Muscle layer of colon (tissue), 2 donors: ENCODE measurements at regions not wholly inside any gene's neighbourhood (a gene's known extent, or its start where the extent isn't known, plus 50 kb on each side); places are given as distances from the start of the nearest gene placed in this dataset.

Experiments
- H3K27ac ChIP-seq: one replicate; pipeline ENCODE4 v1.7.0; 2013; ENCODE audit warnings: low read depth, mild to moderate bottlenecking, low read length, moderate library complexity
- H3K27me3 ChIP-seq, 2 donors: one replicate each; pipeline ENCODE4 v1.7.0; 2013; ENCODE audit warnings: low read length in 2 of 2, mild to moderate bottlenecking in 2 of 2; ENCODE audit not compliant: insufficient read depth in 2 of 2, control insufficient read depth in 1 of 2
- H3K36me3 ChIP-seq: one replicate; pipeline ENCODE4 v1.7.0; 2013; ENCODE audit warnings: mild to moderate bottlenecking, low read length; ENCODE audit not compliant: insufficient read depth
- H3K4me1 ChIP-seq: one replicate; pipeline ENCODE4 v1.7.0; 2013; ENCODE audit warnings: mild to moderate bottlenecking, low read length; ENCODE audit not compliant: insufficient read depth
- H3K4me3 ChIP-seq, 2 donors: one replicate each; pipeline ENCODE4 v1.7.0; 2013; ENCODE audit warnings: low read length in 2 of 2, low read depth in 1 of 2, mild to moderate bottlenecking in 1 of 2, moderate library complexity in 1 of 2
- H3K9ac ChIP-seq: one replicate; pipeline ENCODE4 v1.7.0; 2013; ENCODE audit warnings: low read length
- H3K9me3 ChIP-seq: one replicate; pipeline ENCODE4 v1.7.0; 2013; ENCODE audit warnings: mild to moderate bottlenecking, low read length
- donor health status: abdominal sarcoma.
- donor health status: Adenocarcinoma of cecum.

GRCh38 chr5:143957455-143957854 lies 145.5 kb downstream of the HMHB1 start:
- H3K27ac ChIP-seq, result no peak overlapping the region
- no peaks in the 10 kb centered on the region for H3K36me3 ChIP-seq
- H3K4me1 ChIP-seq, result no peaks in the 10 kb centered on the region

GRCh38 chr5:143962201-143962600 lies 150.2 kb downstream of the HMHB1 start:
- Histone ChIP-seq H3K36me3 (no peaks in the 10 kb centered on the region), H3K9me3 (no peaks in the 10 kb centered on the region), H3K27me3 (no peaks in the 10 kb centered on the region), H3K27ac (no peak overlapping the region), H3K4me1 (no peaks in the 10 kb centered on the region), H3K4me3 (no peak overlapping the region), H3K9ac (no peak overlapping the region)

More at GRCh38 chr5:143957455-143957854, 145.5 kb downstream of the HMHB1 start:
- Histone ChIP-seq H3K9ac (no peak overlapping the region), H3K27me3 (no peaks in the 10 kb centered on the region), H3K4me3 (no peak overlapping the region), H3K9me3 (no peaks in the 10 kb centered on the region)

- Histone ChIP-seq H3K4me3 (no peak overlapping the region), H3K27ac (no peak overlapping the region), H3K27me3 (no peaks in the 10 kb centered on the region), H3K9me3 (no peaks in the 10 kb centered on the region), H3K9ac (no peak overlapping the region), H3K36me3 (no peaks in the 10 kb centered on the region), H3K4me1 (no peaks in the 10 kb centered on the region)
Observed at GRCh38 chr5:143964919-143965318, 153.0 kb downstream of the HMHB1 start.

GRCh38 chr5:143966280-143966679 lies 154.3 kb downstream of the HMHB1 start:
- no peak overlapping the region for H3K4me3 ChIP-seq
- no peak overlapping the region for H3K27ac ChIP-seq
- H3K27me3 ChIP-seq, result no peaks in the 10 kb centered on the region
- no peaks in the 10 kb centered on the region for H3K4me1 ChIP-seq
- H3K36me3 ChIP-seq, result no peaks in the 10 kb centered on the region
- no peaks in the 10 kb centered on the region for H3K9me3 ChIP-seq
- H3K9ac ChIP-seq, result no peak overlapping the region

- Histone ChIP-seq H3K9ac (no peak overlapping the region), H3K27me3 (no peaks in the 10 kb centered on the region), H3K27ac (no peak overlapping the region), H3K36me3 (no peaks in the 10 kb centered on the region), H3K4me1 (no peaks in the 10 kb centered on the region), H3K4me3 (no peak overlapping the region), H3K9me3 (no peaks in the 10 kb centered on the region)
Observed at GRCh38 chr5:143968071-143968878, 156.3 kb downstream of the HMHB1 start.

GRCh38 chr5:143970159-143970558 lies 158.2 kb downstream of the HMHB1 start:
- Histone ChIP-seq H3K4me1 (no peaks in the 10 kb centered on the region), H3K9me3 (no peaks in the 10 kb centered on the region), H3K9ac (no peak overlapping the region), H3K4me3 (no peak overlapping the region), H3K27ac (no peak overlapping the region), H3K36me3 (no peaks in the 10 kb centered on the region), H3K27me3 (no peaks in the 10 kb centered on the region)

- no peaks in the 10 kb centered on the region for H3K36me3 ChIP-seq
- no peaks in the 10 kb centered on the region for H3K9me3 ChIP-seq
- H3K9ac ChIP-seq, result no peak overlapping the region
- no peaks in the 10 kb centered on the region for H3K27me3 ChIP-seq
- no peak overlapping the region for H3K27ac ChIP-seq
- no peaks in the 10 kb centered on the region for H3K4me1 ChIP-seq
- H3K4me3 ChIP-seq, result no peak overlapping the region
Observed at GRCh38 chr5:143972068-143972467, 160.1 kb downstream of the HMHB1 start.

- no peak overlapping the region for H3K4me3 ChIP-seq
Observed at GRCh38 chr5:143976055-143976454, 164.1 kb downstream of the HMHB1 start.

GRCh38 chr5:143977891-143978461 lies 166.0 kb downstream of the HMHB1 start:
- no peak overlapping the region for H3K4me3 ChIP-seq
- no peaks in the 10 kb centered on the region for H3K27me3 ChIP-seq
- H3K27ac ChIP-seq, result no peak overlapping the region
- no peaks in the 10 kb centered on the region for H3K36me3 ChIP-seq
- H3K4me1 ChIP-seq, result no peaks in the 10 kb centered on the region
- no peak overlapping the region for H3K9ac ChIP-seq
- H3K9me3 ChIP-seq, result no peaks in the 10 kb centered on the region

More at GRCh38 chr5:143976055-143976454, 164.1 kb downstream of the HMHB1 start:
- Histone ChIP-seq H3K9ac (no peak overlapping the region), H3K4me1 (no peaks in the 10 kb centered on the region), H3K36me3 (no peaks in the 10 kb centered on the region), H3K9me3 (no peaks in the 10 kb centered on the region), H3K27me3 (no peaks in the 10 kb centered on the region), H3K27ac (no peak overlapping the region)

- no peaks in the 10 kb centered on the region for H3K4me1 ChIP-seq
- H3K4me3 ChIP-seq, result no peak overlapping the region
- no peak overlapping the region for H3K27ac ChIP-seq
- H3K9me3 ChIP-seq, result no peaks in the 10 kb centered on the region
- H3K27me3 ChIP-seq, result no peaks in the 10 kb centered on the region
- no peak overlapping the region for H3K9ac ChIP-seq
- no peaks in the 10 kb centered on the region for H3K36me3 ChIP-seq
Observed at GRCh38 chr5:143979044-143979690, 167.2 kb downstream of the HMHB1 start.

GRCh38 chr5:143980506-143980905 lies 168.5 kb downstream of the HMHB1 start:
- Histone ChIP-seq H3K27ac (no peak overlapping the region), H3K4me3 (no peak overlapping the region), H3K36me3 (no peaks in the 10 kb centered on the region), H3K27me3 (no peaks in the 10 kb centered on the region), H3K9me3 (no peaks in the 10 kb centered on the region), H3K4me1 (no peaks in the 10 kb centered on the region), H3K9ac (no peak overlapping the region)
